H1 (cell line): ENCODE measurements at regions not wholly inside any gene's neighbourhood (a gene's known extent, or its start where the extent isn't known, plus 50 kb on each side); places are given as distances from the start of the nearest gene placed in this dataset.
A peak's percentile ranks its signal among the peaks of the same experiment; 100 is the strongest.

Source experiments
- CTCF ChIA-PET: fragments of 300-600 bp; sonication (Branson Sonifier 250); formaldehyde crosslinking; loops from one replicate; lab custom pipeline; 2021; ENCODE audit not compliant: partially characterized antibody; lab: Charles Lee
- POLR2A ChIA-PET: fragments of 300-600 bp; sonication (Branson Sonifier 250); formaldehyde crosslinking; loops from one replicate; lab custom pipeline; 2021; ENCODE audit warnings: inconsistent platforms; ENCODE audit not compliant: partially characterized antibody; lab: Charles Lee
- DNase-seq, 2 experiments: peaks; one replicate each; pipeline versions ENCODE4 v3.0.0 to v3.0.0-alpha.2; 2010 to 2022; ENCODE audit warnings: low spot score in 2 of 2, low read depth in 1 of 2, mixed read lengths in 1 of 2
- FAIRE-seq: peaks from 2 replicates; lab custom pipeline; 2011; peaks lifted over from hg19 to GRCh38; lab: Jason Lieb, UNC
- H2AFZ ChIP-seq: 2 replicates; pipeline ENCODE4 v1.8.1; 2012; ENCODE audit warnings: low read length, inconsistent platforms
- H2AK5ac ChIP-seq: 2 replicates; pipeline ENCODE4 v1.6.1; 2013; ENCODE audit warnings: low read depth, low read length
- H2BK120ac ChIP-seq: replicated peaks from 2 replicates; pipeline ENCODE3; 2013; ENCODE audit warnings: low read depth, low read length, inconsistent platforms
- H2BK12ac ChIP-seq: 2 replicates; pipeline ENCODE4 v1.6.1; 2013; ENCODE audit warnings: low read depth, low read length
- H2BK15ac ChIP-seq: 2 replicates; pipeline ENCODE4 v1.6.1; 2013; ENCODE audit warnings: low read length
- H2BK20ac ChIP-seq: 2 replicates; pipeline ENCODE4 v1.6.1; 2013; ENCODE audit warnings: low read length
- H2BK5ac ChIP-seq: 2 replicates; pipeline ENCODE4 v1.6.1; 2013; ENCODE audit warnings: low read depth, low read length
- H3K14ac ChIP-seq: 2 replicates; pipeline ENCODE4 v1.6.1; 2013; ENCODE audit warnings: inconsistent platforms; ENCODE audit not compliant: insufficient read length
- H3K18ac ChIP-seq: 2 replicates; pipeline ENCODE4 v1.6.1; 2013; ENCODE audit warnings: low read length; ENCODE audit errors: extremely low read depth
- H3K23ac ChIP-seq: 2 replicates; pipeline ENCODE4 v1.6.1; 2013; ENCODE audit warnings: inconsistent platforms; ENCODE audit not compliant: insufficient read length
- H3K23me2 ChIP-seq: 2 replicates; pipeline ENCODE4 v1.6.1; 2013; ENCODE audit warnings: low read depth, low read length
- H3K27ac ChIP-seq: 2 replicates; pipeline ENCODE4 v1.6.1; 2011; ENCODE audit warnings: low read depth, low read length, inconsistent platforms
- H3K27me3 ChIP-seq, 4 experiments: replicated peaks in 1 of 4; 1 replicate in 1 of 4; 2 replicates in 3 of 4; pipeline versions ENCODE4 v1.6.1 to v1.8.1; 2011 to 2013; ENCODE audit warnings: low read length in 3 of 4, mild to moderate bottlenecking in 3 of 4, inconsistent platforms in 2 of 4, mixed read lengths in 2 of 4, moderate library complexity in 1 of 4; ENCODE audit not compliant: control insufficient read depth in 3 of 4, insufficient read depth in 3 of 4; ENCODE audit errors: extremely low read depth in 1 of 4
- H3K36me3 ChIP-seq, 4 experiments: 2 replicates each; pipeline versions ENCODE4 v1.6.1 to v1.8.1; 2011 to 2013; ENCODE audit warnings: mild to moderate bottlenecking in 4 of 4, low read length in 3 of 4, moderate library complexity in 2 of 4, control low read depth in 1 of 4, inconsistent platforms in 1 of 4; ENCODE audit not compliant: insufficient read depth in 4 of 4, control insufficient read depth in 2 of 4
- H3K4ac ChIP-seq: replicated peaks from 2 replicates; pipeline ENCODE3; 2013; ENCODE audit warnings: low read length, low read depth, mixed read lengths, inconsistent platforms; ENCODE audit not compliant: insufficient read length
- H3K4me1 ChIP-seq, 4 experiments: replicated peaks in 1 of 4; 1 replicate in 1 of 4; 2 replicates in 3 of 4; pipeline versions ENCODE4 v1.6.1 to v1.8.1; 2011 to 2013; ENCODE audit warnings: low read length in 3 of 4, inconsistent platforms in 2 of 4, mixed read lengths in 1 of 4; ENCODE audit not compliant: insufficient read depth in 4 of 4, control insufficient read depth in 3 of 4
- H3K4me2 ChIP-seq, 2 experiments: 2 replicates each; pipeline versions ENCODE4 v1.6.1 to v1.8.1; 2011 to 2013; ENCODE audit warnings: low read depth in 2 of 2, low read length in 2 of 2, control low read depth in 1 of 2, inconsistent platforms in 1 of 2, mild to moderate bottlenecking in 1 of 2; ENCODE audit not compliant: insufficient read depth in 1 of 2
- H3K4me3 ChIP-seq, 4 experiments: fragments of 200-600, 300-600 bp in 1 of 4; sonication (generic), shearing (Covaris generic), sonication (Bioruptor Twin) in 1 of 4; 2 replicates each; pipeline versions ENCODE4 v1.5.1 to v1.8.1; 2011 to 2016; ENCODE audit warnings: low read length in 4 of 4, low read depth in 3 of 4, control low read depth in 2 of 4, inconsistent platforms in 2 of 4, mild to moderate bottlenecking in 2 of 4, mixed read lengths in 1 of 4, moderate library complexity in 1 of 4; ENCODE audit not compliant: insufficient read depth in 2 of 4; ENCODE audit errors: extremely low read depth in 1 of 4
- H3K56ac ChIP-seq: replicated peaks from 2 replicates; pipeline ENCODE3; 2013; ENCODE audit warnings: low read depth, mild to moderate bottlenecking, mixed read lengths, low read length, inconsistent platforms; ENCODE audit not compliant: insufficient read length
- H3K79me1 ChIP-seq: 2 replicates; pipeline ENCODE4 v1.6.1; 2013; ENCODE audit warnings: low read depth, low read length, control low read depth
- H3K79me2 ChIP-seq, 2 experiments: 2 replicates each; pipeline versions ENCODE4 v1.6.1 to v1.8.1; 2012 to 2013; ENCODE audit warnings: low read length in 2 of 2, mild to moderate bottlenecking in 2 of 2, inconsistent platforms in 1 of 2; ENCODE audit not compliant: insufficient read depth in 2 of 2, control insufficient read depth in 1 of 2
- H3K9ac ChIP-seq, 4 experiments: replicated peaks in 1 of 4; 1 replicate in 1 of 4; 2 replicates in 3 of 4; pipeline versions ENCODE4 v1.6.1 to v1.8.1; 2011 to 2013; ENCODE audit warnings: low read depth in 3 of 4, low read length in 3 of 4, control low read depth in 2 of 4, mild to moderate bottlenecking in 2 of 4, moderate library complexity in 2 of 4, inconsistent platforms in 1 of 4; ENCODE audit errors: extremely low read depth in 1 of 4
- H3K9me3 ChIP-seq, 2 experiments: 2 replicates each; pipeline versions ENCODE4 v1.6.1 to v1.8.1; 2012 to 2013; ENCODE audit warnings: mild to moderate bottlenecking in 2 of 2, moderate library complexity in 2 of 2, control low read depth in 1 of 2, inconsistent platforms in 1 of 2, low read depth in 1 of 2, low read length in 1 of 2, mixed read lengths in 1 of 2; ENCODE audit not compliant: insufficient read depth in 2 of 2
- H4K20me1 ChIP-seq, 2 experiments: replicated peaks in 1 of 2; 2 replicates each; pipeline versions ENCODE3 to v1.8.1; 2011 to 2013; ENCODE audit warnings: inconsistent platforms in 2 of 2, low read length in 2 of 2, mild to moderate bottlenecking in 1 of 2; ENCODE audit not compliant: insufficient read depth in 2 of 2, control insufficient read depth in 1 of 2
- H4K5ac ChIP-seq: 2 replicates; pipeline ENCODE4 v1.6.1; 2013; ENCODE audit warnings: low read length, low read depth, mixed read lengths, inconsistent platforms; ENCODE audit not compliant: insufficient read length
- H4K8ac ChIP-seq: 2 replicates; pipeline ENCODE4 v1.8.0; 2013; ENCODE audit warnings: mild to moderate bottlenecking, moderate library complexity, low read length, inconsistent platforms; ENCODE audit not compliant: insufficient read depth; ENCODE audit errors: extremely low read depth
- H4K91ac ChIP-seq: replicated peaks from 2 replicates; pipeline ENCODE3; 2013; ENCODE audit warnings: low read length, mixed read lengths, inconsistent platforms; ENCODE audit not compliant: insufficient read length
- BRCA1 ChIP-seq: IDR thresholded peaks from 2 replicates; pipeline ENCODE4 v1.6.1; 2012; ENCODE audit warnings: low read depth, low read length, improper control_type of control experiment
- CBX5 ChIP-seq: fragments of 300-800, 300-1000 bp; sonication (generic); IDR thresholded peaks from 2 replicates; pipeline ENCODE4 v1.7.1; 2016; ENCODE audit warnings: antibody characterized with exemption, low read length, low read depth
- CHD2 ChIP-seq: IDR thresholded peaks from 2 replicates; pipeline ENCODE4 v1.6.1; 2012; ENCODE audit warnings: low read length, improper control_type of control experiment
- EGR1 ChIP-seq: IDR thresholded peaks from 2 replicates; pipeline ENCODE4 v1.6.1; 2011; ENCODE audit warnings: low read depth, low read length, borderline replicate concordance
- GABPA ChIP-seq: IDR thresholded peaks from 2 replicates; pipeline ENCODE4 v1.6.1; 2011; ENCODE audit warnings: mild to moderate bottlenecking, low read length, moderate library complexity, borderline replicate concordance; ENCODE audit not compliant: insufficient read depth
- HDAC6 ChIP-seq: IDR thresholded peaks from one replicate; pipeline ENCODE4 v1.7.1; 2012; ENCODE audit warnings: low read depth, mild to moderate bottlenecking, inconsistent platforms, low read length, moderate library complexity
- MAFK ChIP-seq: IDR thresholded peaks from 2 replicates; pipeline ENCODE4 v1.6.1; 2012; ENCODE audit warnings: low read depth, mild to moderate bottlenecking, improper control_type of control experiment, low read length
- POLR2AphosphoS5 ChIP-seq: IDR thresholded peaks from 2 replicates; pipeline ENCODE4 v1.6.1; 2011; ENCODE audit warnings: low read depth, low read length
- RFX5 ChIP-seq: IDR thresholded peaks from 2 replicates; pipeline ENCODE4 v1.6.1; 2011; ENCODE audit warnings: low read depth, low read length, improper control_type of control experiment, borderline replicate concordance
- SP1 ChIP-seq: IDR thresholded peaks from 2 replicates; pipeline ENCODE4 v1.6.1; 2011; ENCODE audit warnings: low read depth, low read length
- SP4 ChIP-seq: IDR thresholded peaks from 2 replicates; pipeline ENCODE4 v1.6.1; 2012; ENCODE audit warnings: low read length, inconsistent platforms
- TAF1 ChIP-seq: IDR thresholded peaks from 2 replicates; pipeline ENCODE4 v1.6.1; 2011; ENCODE audit warnings: mild to moderate bottlenecking, low read depth, low read length
- TEAD4 ChIP-seq: IDR thresholded peaks from 2 replicates; pipeline ENCODE4 v1.6.1; 2012; ENCODE audit warnings: low read depth, low read length, inconsistent platforms, mixed read lengths
- WGBS, 2 experiments: shearing (Covaris generic) in 1 of 2; methylation state at CpG; one replicate each; pipeline versions ENCODE4 v1.1.6 to v1.1.7; 2013 to 2015; ENCODE audit warnings: low lambda C conversion rate in 2 of 2, mixed read lengths in 2 of 2, inconsistent platforms in 1 of 2, low coverage in 1 of 2, missing lambda C conversion rate in 1 of 2; ENCODE audit not compliant: insufficient replicate concordance in 2 of 2, insufficient coverage in 1 of 2, insufficient read length in 1 of 2; ENCODE audit errors: extremely low coverage in 1 of 2, missing lambda C conversion rate in 1 of 2; 5-methylcytosine and 5-hydroxymethylcytosine counted together
- TF ChIP-seq, protein P1 (sequence below): IDR thresholded peaks from 2 replicates; pipeline ENCODE4 v1.6.1; 2011; ENCODE audit warnings: low read length, improper control_type of control experiment

DNA sequence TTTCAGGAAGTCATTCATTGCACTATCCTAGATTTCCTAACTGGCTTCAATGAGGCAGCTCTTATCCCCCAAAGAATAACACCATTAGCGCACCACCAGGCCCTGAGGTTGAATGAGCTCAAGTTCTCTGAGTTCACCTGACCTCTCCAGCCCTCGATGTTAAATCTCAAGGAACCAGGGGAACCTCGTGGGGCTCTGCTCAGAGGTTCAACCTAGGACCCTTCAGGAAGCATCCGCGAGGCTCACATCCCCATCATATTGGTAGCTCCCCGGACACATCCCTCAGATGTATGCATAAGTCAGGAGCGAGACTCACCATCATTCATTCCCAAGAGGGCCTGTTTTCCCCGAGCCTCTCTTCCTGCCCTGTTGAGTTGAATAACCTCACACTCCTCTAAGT is 145.6 kb upstream of the KLHL29 start:
- H3K27ac ChIP-seq: no peak overlapping the region
- no peak overlapping the region for H2BK5ac ChIP-seq
- no peaks in the 10 kb centered on the region for H4K20me1 ChIP-seq
- no peak overlapping the region for H2AFZ ChIP-seq
- no peaks in the 10 kb centered on the region for H3K79me1 ChIP-seq
- H3K23me2 ChIP-seq: no peaks in the 10 kb centered on the region
- TF ChIP-seq GABPA (no peak), BRCA1 (no peak), MAFK (no peak), TEAD4 (no peak), HDAC6 (no peak), CBX5 (no peak), RFX5 (no peak), CHD2 (no peak), TAF1 (no peak), SP4 (no peak), EGR1 (no peak), SP1 (no peak), POLR2AphosphoS5 (no peak)
- TF ChIP-seq, protein P1, sequence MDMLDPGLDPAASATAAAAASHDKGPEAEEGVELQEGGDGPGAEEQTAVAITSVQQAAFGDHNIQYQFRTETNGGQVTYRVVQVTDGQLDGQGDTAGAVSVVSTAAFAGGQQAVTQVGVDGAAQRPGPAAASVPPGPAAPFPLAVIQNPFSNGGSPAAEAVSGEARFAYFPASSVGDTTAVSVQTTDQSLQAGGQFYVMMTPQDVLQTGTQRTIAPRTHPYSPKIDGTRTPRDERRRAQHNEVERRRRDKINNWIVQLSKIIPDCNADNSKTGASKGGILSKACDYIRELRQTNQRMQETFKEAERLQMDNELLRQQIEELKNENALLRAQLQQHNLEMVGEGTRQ: no peak
- TF ChIP-seq, all 59 proteins: peak for 0
- Histone ChIP-seq H3K9me3 (no peaks in the 10 kb centered on the region), H2AK5ac (no peak overlapping the region), H2BK20ac (no peak overlapping the region), H3K9ac (no peak overlapping the region), H3K4me1 (0 out of 7 replicates have a peak, but pooled peaks cover 0 to 3% (median 0%) of the 10 kb centered on the region in 4 experiments), H4K91ac (no peak overlapping the region), H2BK12ac (no peak overlapping the region), H3K79me2 (no peaks in the 10 kb centered on the region), H2BK15ac (no peak overlapping the region), H2BK120ac (no peak overlapping the region), H3K36me3 (no peaks in the 10 kb centered on the region), H3K4me2 (no peak overlapping the region), H4K8ac (no peak overlapping the region), H3K14ac (no peak overlapping the region), H4K5ac (no peak overlapping the region), H3K4ac (no peak overlapping the region), H3K27me3 (no peaks in the 10 kb centered on the region), H3K23ac (no peak overlapping the region), H3K18ac (no peak overlapping the region), H3K4me3 (no peak overlapping the region), H3K56ac (no peak overlapping the region)
- 95% methylated on average over 8 of the region's 8 CpGs; no CpG with 5 or more reads in 1 of the 2 experiments for WGBS, 2 experiments
- FAIRE-seq (no peak), DNase-seq (peak in 1 of 2 experiments; percentile 19)
- ChIA-PET POLR2A (no interaction called here), CTCF (interaction anchor here (0.8 to 1.4 kb wide), 3 partner anchors 8 to 76 kb away, joined by 3 to 5 read pairs (median 3); no protein-coding TSS in a partner anchor)
